Fibroblast of the aortic adventitia (primary cell): ENCODE measurements at regions not wholly inside any gene's neighbourhood (a gene's known extent, or its start where the extent isn't known, plus 50 kb on each side); places are given as distances from the start of the nearest gene placed in this dataset.
A peak's percentile ranks its signal among the peaks of the same experiment; 100 is the strongest.
"Not testable (repeated sequence)": the region's sequence is repeated elsewhere in the genome, so short reads cannot be mapped to it uniquely, and the experiment has no call there.

Experiments
- DNase-seq: peaks from one replicate; pipeline ENCODE4 v3.0.0-alpha.2; 2010; ENCODE audit warnings: low read depth
- H3K4me3 ChIP-seq: 2 replicates; pipeline ENCODE4 v1.5.1; 2011; ENCODE audit warnings: low read depth, mild to moderate bottlenecking, control low read depth, low read length, moderate library complexity
- TF ChIP-seq, protein P1 (sequence below): IDR thresholded peaks from 2 replicates; pipeline ENCODE4 v1.5.1; 2011; ENCODE audit warnings: mild to moderate bottlenecking, low read length, control low read depth, inconsistent platforms; ENCODE audit not compliant: insufficient read depth

DNA sequence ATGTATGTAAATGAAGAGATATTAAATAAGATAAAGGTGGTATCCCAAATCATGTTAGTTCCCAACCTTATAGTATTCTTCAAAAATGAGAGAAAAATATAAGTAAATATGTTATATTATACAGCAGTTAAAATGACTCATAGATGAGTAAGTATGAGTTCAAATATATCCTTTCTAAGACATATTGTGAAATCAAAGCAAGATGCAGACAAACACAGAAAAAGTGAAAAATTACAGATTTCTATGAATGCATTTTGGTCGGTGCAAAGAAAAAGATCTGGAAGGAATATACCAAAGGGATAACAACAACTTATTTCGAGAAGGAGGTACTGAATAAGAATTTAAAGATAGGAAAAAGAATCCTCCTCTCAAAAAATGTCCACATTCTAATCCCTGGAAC lies 181.2 kb upstream of the TTC14 start:
- no peak overlapping the region for H3K4me3 ChIP-seq
- TF ChIP-seq, protein P1, sequence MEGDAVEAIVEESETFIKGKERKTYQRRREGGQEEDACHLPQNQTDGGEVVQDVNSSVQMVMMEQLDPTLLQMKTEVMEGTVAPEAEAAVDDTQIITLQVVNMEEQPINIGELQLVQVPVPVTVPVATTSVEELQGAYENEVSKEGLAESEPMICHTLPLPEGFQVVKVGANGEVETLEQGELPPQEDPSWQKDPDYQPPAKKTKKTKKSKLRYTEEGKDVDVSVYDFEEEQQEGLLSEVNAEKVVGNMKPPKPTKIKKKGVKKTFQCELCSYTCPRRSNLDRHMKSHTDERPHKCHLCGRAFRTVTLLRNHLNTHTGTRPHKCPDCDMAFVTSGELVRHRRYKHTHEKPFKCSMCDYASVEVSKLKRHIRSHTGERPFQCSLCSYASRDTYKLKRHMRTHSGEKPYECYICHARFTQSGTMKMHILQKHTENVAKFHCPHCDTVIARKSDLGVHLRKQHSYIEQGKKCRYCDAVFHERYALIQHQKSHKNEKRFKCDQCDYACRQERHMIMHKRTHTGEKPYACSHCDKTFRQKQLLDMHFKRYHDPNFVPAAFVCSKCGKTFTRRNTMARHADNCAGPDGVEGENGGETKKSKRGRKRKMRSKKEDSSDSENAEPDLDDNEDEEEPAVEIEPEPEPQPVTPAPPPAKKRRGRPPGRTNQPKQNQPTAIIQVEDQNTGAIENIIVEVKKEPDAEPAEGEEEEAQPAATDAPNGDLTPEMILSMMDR = no peak
- DNase-seq = peak; percentile 35

- DNase-seq = no peak
- TF ChIP-seq, protein P1 = no peak
- H3K4me3 ChIP-seq = no peak overlapping the region
Observed at GRCh38 chr3:180421221-180421620, 180.7 kb upstream of the TTC14 start.

GRCh38 chr3:180421721-180422120 lies 180.2 kb upstream of the TTC14 start:
- H3K4me3 ChIP-seq = no peak overlapping the region
- DNase-seq = no peak
- TF ChIP-seq, protein P1 = no peak

GRCh38 chr3:180424305-180424704 lies 177.7 kb upstream of the TTC14 start:
- DNase-seq, H3K4me3 ChIP-seq: not testable (repeated sequence)

DNA sequence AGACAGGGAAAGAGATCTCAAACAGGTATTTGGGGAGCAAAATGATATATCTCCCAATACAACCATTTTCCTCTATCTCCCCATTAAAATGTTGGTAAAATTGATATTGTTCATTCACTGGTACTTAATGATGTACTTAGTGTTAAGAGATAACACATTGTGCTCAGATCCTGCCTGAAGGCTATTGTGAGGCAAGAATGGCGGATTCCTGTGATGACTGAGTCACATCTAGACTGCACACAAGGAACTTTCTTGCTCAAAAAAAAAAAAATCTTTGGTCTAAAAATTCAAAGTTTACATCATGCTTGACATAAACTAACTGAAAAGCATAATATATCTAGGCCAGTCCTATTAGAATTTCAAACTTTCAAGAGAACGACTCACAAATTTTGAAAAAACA lies 171.1 kb upstream of the TTC14 start:
- no peak for DNase-seq
- TF ChIP-seq, protein P1 = no peak
- H3K4me3 ChIP-seq = no peak overlapping the region

DNA sequence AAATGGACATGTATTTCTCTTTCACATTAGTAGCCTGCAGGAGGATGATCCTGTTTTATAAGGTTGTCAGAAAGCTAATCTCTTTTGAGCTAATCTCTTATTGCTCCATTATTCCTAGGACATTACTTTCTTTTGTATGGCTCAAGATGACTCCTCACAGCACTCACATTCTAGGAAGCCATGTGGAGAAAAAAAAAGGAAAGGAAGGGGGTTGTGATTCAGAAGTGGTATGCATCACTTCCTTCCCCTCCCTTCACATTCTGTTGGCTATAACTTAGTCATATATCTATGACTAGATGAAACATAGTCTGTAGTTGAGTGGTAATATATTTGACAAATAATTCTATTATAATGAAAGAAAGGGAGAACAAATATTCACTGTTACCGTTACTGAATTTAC lies 168.8 kb upstream of the TTC14 start:
- DNase-seq = peak; percentile 90
- TF ChIP-seq, protein P1 = no peak
- H3K4me3 ChIP-seq = no peak overlapping the region

GRCh38 chr3:180447136-180447535 lies 154.8 kb upstream of the TTC14 start:
- TF ChIP-seq, protein P1 = no peak
- DNase-seq = peak; percentile 58

GRCh38 chr3:180448407-180448806 lies 153.6 kb upstream of the TTC14 start:
- DNase-seq, H3K4me3 ChIP-seq: not testable (repeated sequence)

More at GRCh38 chr3:180447136-180447535, 154.8 kb upstream of the TTC14 start:
- H3K4me3 ChIP-seq = no peak overlapping the region
